ENCODE measurements at regions not wholly inside any gene's neighbourhood (a gene's known extent, or its start where the extent isn't known, plus 50 kb on each side); places are given as distances from the start of the nearest gene placed in this dataset.
"Not testable (repeated sequence)": the region's sequence is repeated elsewhere in the genome, so short reads cannot be mapped to it uniquely, and the experiment has no call there.

DNA sequence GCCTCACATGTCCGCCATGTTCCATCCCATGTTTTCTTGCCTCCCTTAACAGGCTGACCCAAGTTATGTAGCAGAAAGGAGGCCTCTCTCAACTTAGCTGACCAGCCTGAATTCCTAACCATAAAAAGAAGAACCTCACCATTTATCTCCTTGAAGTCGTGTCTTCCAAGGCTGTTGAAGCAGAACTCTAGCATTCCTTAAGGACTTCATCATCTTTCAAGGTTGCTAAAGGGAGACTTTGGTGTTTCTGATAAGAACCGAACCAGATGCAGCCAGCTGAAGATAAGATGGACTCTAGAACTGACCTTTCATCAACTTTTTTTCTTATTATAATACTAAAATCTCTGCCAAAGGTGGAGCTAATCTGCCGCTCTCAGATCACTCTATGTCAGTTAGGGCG lies 571.7 kb upstream of the SLC35B3 start:
- DNase-seq (ENCODE audit: low spot score), result no peak

DNA sequence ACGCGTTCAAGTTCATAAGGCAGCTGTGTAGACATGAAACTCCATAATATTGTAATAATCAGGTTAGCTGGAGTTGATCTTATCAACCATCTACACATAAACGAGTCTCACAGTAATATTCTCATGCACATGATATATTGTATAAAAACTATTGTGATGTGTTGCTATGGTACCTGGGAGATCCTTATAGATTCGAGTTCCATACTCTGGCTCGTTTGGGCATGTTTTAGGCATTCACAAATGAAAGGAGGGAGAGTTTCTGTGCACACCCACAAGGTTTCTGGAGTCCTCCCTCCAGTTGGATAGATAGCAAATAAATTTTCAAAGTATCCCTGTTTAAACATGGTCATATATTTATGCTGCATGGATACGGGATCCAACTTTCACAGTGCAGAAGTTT lies 567.5 kb upstream of the SLC35B3 start:
- no peak for DNase-seq (ENCODE audit: low spot score)

- no peak for DNase-seq (ENCODE audit: low spot score)
Observed at GRCh38 chr6:8995156-8995555, 559.8 kb upstream of the SLC35B3 start.

- DNase-seq (ENCODE audit: low spot score), result no peak
Observed at GRCh38 chr6:8993111-8993510, 557.8 kb upstream of the SLC35B3 start.

- no peak for DNase-seq (ENCODE audit: low spot score)
Observed at GRCh38 chr6:8991844-8992243, 556.5 kb upstream of the SLC35B3 start.

GRCh38 chr6:8990075-8990474 lies 554.7 kb upstream of the SLC35B3 start:
- DNase-seq (ENCODE audit: low spot score), result no peak

GRCh38 chr6:8983202-8983688 lies 547.9 kb upstream of the SLC35B3 start:
- peak; percentile 75 for DNase-seq (ENCODE audit: low spot score)

GRCh38 chr6:8982668-8983067 lies 547.3 kb upstream of the SLC35B3 start:
- DNase-seq (ENCODE audit: low spot score), result no peak

- no peak for DNase-seq (ENCODE audit: low spot score)
Observed at GRCh38 chr6:8973395-8973794, 538.0 kb upstream of the SLC35B3 start.

- DNase-seq (ENCODE audit: low spot score), result no peak
Observed at GRCh38 chr6:8969747-8970146, 534.4 kb upstream of the SLC35B3 start.

- peak; percentile 2 for DNase-seq (ENCODE audit: low spot score)
Observed at GRCh38 chr6:8958894-8959511, 523.7 kb upstream of the SLC35B3 start.

DNA sequence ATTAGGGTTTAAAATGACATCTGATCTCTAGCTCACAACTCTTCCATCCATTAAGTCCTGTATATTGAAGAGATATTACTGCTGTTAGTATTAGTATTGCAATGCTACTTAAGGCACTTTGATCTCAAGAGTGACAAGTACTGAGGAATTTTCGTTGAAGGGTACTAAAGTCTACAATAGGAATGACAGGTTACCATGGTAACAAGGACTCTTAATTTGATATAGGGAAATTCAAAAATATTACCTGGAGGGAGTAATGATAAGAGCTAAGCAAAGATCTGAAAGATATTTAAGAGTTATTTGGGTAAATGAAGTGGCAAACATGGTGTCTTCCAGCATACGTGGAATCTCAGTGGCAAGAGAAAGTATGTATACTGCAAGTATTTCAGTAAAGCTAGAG lies 518.0 kb upstream of the SLC35B3 start:
- no peak for DNase-seq (ENCODE audit: low spot score)

DNA sequence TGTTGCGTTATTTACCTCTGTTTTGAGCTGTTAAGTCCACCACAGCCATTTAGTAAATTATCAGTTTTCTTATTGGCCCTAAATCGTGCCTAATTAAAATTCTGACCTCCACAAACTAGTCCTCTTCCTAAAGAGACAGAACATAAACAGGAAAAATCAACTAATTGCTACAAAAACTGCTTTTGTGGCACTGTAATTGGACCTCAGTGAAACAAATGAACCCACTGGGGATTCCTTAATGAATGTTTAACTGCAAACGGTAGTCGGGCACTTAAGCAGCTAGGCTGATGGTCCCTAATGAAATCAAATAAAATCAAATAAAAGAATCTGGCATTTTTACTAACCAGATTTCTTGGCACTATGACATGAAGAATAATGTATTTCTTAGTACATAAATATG lies 513.4 kb upstream of the SLC35B3 start:
- DNase-seq (ENCODE audit: low spot score), result no peak

DNA sequence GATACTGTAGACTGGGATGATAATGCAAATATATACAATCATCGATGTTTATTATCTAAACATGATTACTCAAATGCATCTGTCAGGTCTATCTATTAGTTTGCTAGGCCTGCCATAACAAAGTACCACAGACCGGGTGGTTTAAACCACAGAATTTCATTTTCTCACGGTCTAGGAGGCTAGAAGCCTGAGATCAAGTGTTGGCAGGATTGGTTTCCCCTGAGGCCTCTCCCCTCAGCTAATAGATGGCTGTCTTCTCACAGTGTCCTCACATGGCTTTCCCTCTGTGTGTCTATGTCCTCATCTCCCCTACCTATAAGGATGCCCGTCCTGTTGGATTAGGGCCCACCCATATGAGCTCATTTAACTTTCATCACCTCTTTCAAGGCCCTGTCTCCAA lies 512.6 kb upstream of the SLC35B3 start:
- DNase-seq (ENCODE audit: low spot score), result no peak

GRCh38 chr6:8944548-8944947 lies 509.2 kb upstream of the SLC35B3 start:
- no peak for DNase-seq (ENCODE audit: low spot score)

- no peak for DNase-seq (ENCODE audit: low spot score)
Observed at GRCh38 chr6:8943073-8943472, 507.7 kb upstream of the SLC35B3 start.

DNA sequence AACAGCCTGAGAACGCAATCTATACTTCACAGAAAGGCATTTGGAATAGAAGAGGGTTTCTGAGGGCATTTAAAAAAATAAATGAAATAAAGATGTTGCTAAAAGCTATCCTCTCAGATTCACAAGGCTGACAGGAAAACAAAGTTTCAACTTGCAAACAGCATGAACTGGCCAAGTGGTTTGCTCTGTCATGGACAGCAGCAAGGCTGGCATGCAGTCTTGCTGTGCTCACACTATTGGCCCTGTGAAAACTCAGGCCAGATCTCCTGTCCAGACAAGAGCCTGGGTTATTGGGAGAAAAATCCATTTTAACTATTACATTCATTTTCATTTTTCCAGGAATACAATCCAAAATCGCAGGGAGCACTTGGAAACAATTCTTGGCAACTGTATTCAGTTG lies 506.2 kb upstream of the SLC35B3 start:
- no peak for DNase-seq (ENCODE audit: low spot score)

DNA sequence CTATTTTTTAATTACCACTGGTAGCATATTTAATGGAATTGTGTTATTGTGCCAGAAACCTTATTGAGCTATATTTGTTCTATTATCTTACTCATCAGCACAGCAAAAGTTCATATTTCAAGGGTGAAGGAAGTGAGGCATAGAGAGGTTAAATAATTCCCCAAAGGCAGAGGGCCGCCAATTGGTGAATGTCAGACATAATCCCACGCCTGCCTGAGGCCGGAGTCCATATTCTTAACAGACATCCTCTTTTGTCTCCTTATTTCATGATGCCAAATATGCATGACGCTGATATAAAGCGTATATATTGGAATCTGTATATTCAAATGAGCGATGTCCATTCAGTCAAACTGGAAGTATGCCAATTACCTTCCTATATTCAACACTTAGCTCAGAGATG lies 505.0 kb upstream of the SLC35B3 start:
- no peak for DNase-seq (ENCODE audit: low spot score)

DNA sequence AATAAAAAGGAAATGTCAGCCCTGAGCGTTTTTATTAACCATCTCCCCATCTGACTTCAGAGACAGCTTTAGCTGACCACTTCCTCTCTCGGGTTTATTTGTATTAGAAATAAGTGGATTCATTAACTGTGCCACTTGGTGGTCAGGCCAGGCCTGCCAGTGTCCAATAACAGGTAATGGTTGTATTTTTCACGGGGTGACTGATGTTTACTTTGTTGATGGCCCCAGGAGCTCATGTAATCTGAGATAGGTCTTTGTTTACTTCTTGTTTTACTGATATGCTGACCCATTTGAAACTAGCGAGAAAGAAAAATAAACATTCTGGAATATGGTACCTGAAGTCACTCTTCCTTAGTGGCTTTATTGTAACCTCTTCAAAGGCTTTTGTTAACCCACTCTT lies 504.3 kb upstream of the SLC35B3 start:
- no peak for DNase-seq (ENCODE audit: low spot score)

GRCh38 chr6:8934318-8934717 lies 499.0 kb upstream of the SLC35B3 start:
- DNase-seq (ENCODE audit: low spot score), result no peak

- DNase-seq (ENCODE audit: low spot score), result no peak
Observed at GRCh38 chr6:8930009-8930408, 494.7 kb upstream of the SLC35B3 start.

- not testable (repeated sequence) for DNase-seq (ENCODE audit: low spot score)
Observed at GRCh38 chr6:8920244-8920643, 484.9 kb upstream of the SLC35B3 start.

- DNase-seq (ENCODE audit: low spot score), result no peak
Observed at GRCh38 chr6:8918196-8918595, 482.9 kb upstream of the SLC35B3 start.

- DNase-seq (ENCODE audit: low spot score), result no peak
Observed at GRCh38 chr6:8914700-8915099, 479.4 kb upstream of the SLC35B3 start.

DNA sequence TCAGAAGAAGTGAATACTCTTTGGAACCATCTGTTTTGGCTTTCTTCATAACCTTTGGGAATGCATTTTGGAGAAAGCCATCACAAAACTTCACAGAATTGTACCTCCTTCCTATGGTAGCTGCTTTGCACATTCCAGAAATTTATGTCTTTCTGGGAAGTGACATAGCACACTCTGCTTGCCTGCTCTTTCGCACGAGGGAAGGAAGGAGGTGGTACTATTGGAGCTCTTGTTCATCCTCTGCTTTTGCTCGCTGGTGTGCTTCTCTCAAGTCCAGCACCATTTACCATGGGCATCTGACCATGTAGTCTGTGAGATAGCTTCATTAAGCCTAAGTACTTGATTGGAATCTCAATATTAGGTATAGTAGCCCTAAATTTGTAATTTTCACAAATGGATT lies 473.3 kb upstream of the SLC35B3 start:
- DNase-seq (ENCODE audit: low spot score), result no peak
